Gastroesophageal sphincter (tissue), 4 donors: ENCODE measurements at regions not wholly inside any gene's neighbourhood (a gene's known extent, or its start where the extent isn't known, plus 50 kb on each side); places are given as distances from the start of the nearest gene placed in this dataset.
A peak's percentile ranks its signal among the peaks of the same experiment; 100 is the strongest.

ENCODE experiments used
- ATAC-seq: fragments of 150-250 bp; one replicate; pipeline ENCODE4 v1.9.1; 2016; ENCODE audit warnings: mild to moderate bottlenecking, moderate library complexity
- H3K27ac ChIP-seq, 4 donors: fragments of 200-600 bp; sonication (generic) in 3 of 4; 1 replicate in 3 of 4; 2 replicates in 1 of 4; pipeline ENCODE4 v1.5.1; 2016 to 2019
- H3K27me3 ChIP-seq: fragments of 200-600 bp; sonication (generic); one replicate; pipeline ENCODE4 v1.5.1; 2019
- H3K36me3 ChIP-seq, 2 donors: fragments of 200-600 bp; sonication (generic); one replicate each; pipeline ENCODE4 v1.5.1; 2019; ENCODE audit warnings: control low read depth in 1 of 2
- H3K4me1 ChIP-seq, 3 donors: fragments of 200-600 bp; sonication (generic); 1 replicate in 2 of 3; 2 replicates in 1 of 3; pipeline ENCODE4 v1.5.1; 2016 to 2019; ENCODE audit warnings: control low read depth in 2 of 3
- H3K4me3 ChIP-seq, 2 donors: fragments of 200-600 bp; sonication (generic); one replicate each; pipeline ENCODE4 v1.5.1; 2019; ENCODE audit warnings: mild to moderate bottlenecking in 1 of 2, moderate library complexity in 1 of 2
- H3K9me3 ChIP-seq, 3 donors: fragments of 200-600 bp; sonication (generic); one replicate each; pipeline ENCODE4 v1.5.1; 2017 to 2019; ENCODE audit warnings: control low read depth in 2 of 3
- EP300 ChIP-seq: sonication (generic); formaldehyde crosslinking; IDR thresholded peaks from one replicate; pipeline ENCODE4 v1.6.1; 2017; ENCODE audit warnings: antibody characterized with exemption, mild to moderate bottlenecking
- POLR2A ChIP-seq, 2 donors: fragments of 450-650 bp; IDR thresholded peaks; one replicate each; pipeline ENCODE4 v1.6.1; 2017; ENCODE audit warnings: antibody characterized with exemption in 2 of 2, mild to moderate bottlenecking in 2 of 2, moderate library complexity in 1 of 2
- POLR2AphosphoS5 ChIP-seq: sonication (generic); formaldehyde crosslinking; IDR thresholded peaks from one replicate; pipeline ENCODE4 v1.6.1; 2017; ENCODE audit warnings: antibody characterized with exemption
- WGBS, 2 donors: methylation state at CpG; one replicate each; pipeline ENCODE4 v1.1.5; 2018; ENCODE audit warnings: low coverage in 1 of 2; 5-methylcytosine and 5-hydroxymethylcytosine counted together
- TF ChIP-seq, protein P1 (sequence below), 4 experiments: fragments of 200-600 bp in 2 of 4; fragments of 450-650 bp in 2 of 4; sonication (generic) in 1 of 4; IDR thresholded peaks; one replicate each; pipeline ENCODE4 v1.5.1; 2017 to 2019; ENCODE audit warnings: antibody characterized with exemption in 4 of 4, mild to moderate bottlenecking in 2 of 4, moderate library complexity in 2 of 4

- TF ChIP-seq POLR2AphosphoS5: no peak
- TF ChIP-seq, protein P1, sequence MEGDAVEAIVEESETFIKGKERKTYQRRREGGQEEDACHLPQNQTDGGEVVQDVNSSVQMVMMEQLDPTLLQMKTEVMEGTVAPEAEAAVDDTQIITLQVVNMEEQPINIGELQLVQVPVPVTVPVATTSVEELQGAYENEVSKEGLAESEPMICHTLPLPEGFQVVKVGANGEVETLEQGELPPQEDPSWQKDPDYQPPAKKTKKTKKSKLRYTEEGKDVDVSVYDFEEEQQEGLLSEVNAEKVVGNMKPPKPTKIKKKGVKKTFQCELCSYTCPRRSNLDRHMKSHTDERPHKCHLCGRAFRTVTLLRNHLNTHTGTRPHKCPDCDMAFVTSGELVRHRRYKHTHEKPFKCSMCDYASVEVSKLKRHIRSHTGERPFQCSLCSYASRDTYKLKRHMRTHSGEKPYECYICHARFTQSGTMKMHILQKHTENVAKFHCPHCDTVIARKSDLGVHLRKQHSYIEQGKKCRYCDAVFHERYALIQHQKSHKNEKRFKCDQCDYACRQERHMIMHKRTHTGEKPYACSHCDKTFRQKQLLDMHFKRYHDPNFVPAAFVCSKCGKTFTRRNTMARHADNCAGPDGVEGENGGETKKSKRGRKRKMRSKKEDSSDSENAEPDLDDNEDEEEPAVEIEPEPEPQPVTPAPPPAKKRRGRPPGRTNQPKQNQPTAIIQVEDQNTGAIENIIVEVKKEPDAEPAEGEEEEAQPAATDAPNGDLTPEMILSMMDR (IDR thresholded peaks at IDR 0.05): no peak
- no peak for TF ChIP-seq EP300
- TF ChIP-seq POLR2A (IDR thresholded peaks at IDR 0.05): no peak
- no peak for ATAC-seq
- Histone ChIP-seq H3K27ac (peak overlapping the region in 1 of 4 donors; percentile 21), H3K4me1 (peaks cover 0 to 65% (median 4%) of the 10 kb centered on the region in 3 donors), H3K36me3 (no peaks in the 10 kb centered on the region), H3K9me3 (no peaks in the 10 kb centered on the region), H3K4me3 (no peak overlapping the region), H3K27me3 (no peaks in the 10 kb centered on the region)
- WGBS, 2 donors: 40% methylated on average over 2 of the region's 9 CpGs; no CpG with 5 or more reads in 1 of the 2 donors
Measured at GRCh38 chr5:172550996-172551395, 90.1 kb upstream of the NEURL1B start.

DNA sequence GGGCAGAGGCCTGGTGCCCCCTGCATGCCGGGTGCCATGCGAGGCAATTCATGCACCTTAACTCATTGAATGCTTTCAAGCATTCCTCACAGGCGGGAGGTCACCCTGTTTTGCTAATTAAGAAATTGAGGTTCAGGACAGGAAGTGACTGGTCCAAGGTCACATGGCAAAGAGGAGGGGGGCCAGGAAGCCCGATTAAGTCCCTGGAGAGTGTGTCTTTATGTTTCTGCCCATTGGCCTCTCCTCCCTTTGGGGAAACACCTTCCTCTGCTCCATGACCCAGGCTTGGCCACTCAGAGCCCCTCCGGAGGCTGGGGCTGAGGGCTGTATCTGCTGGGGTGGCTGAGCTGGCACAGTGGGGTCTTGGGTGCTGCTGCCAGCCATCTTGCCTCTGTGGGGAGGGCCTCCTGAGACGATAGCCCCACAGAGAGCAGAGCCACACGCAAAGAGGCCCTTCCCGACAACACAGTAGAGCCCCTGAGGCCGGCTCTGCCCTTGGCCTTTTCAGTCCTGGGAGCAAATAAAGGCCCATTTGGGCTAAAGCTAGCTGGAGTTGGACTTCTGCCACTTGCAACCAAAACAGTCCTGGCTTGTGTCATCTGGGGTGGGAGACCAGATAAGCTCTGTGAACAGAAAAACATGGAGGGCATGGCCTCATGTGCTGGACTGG is 90.8 kb upstream of the NEURL1B start:
- 33 to 72% methylated on average over 1 to 4 of the region's 9 CpGs for WGBS, 2 donors
- no peaks in the 10 kb centered on the region for H3K27me3 ChIP-seq
- peak overlapping the region in 1 of 4 donors; percentile 74 for H3K27ac ChIP-seq
- TF ChIP-seq POLR2A (IDR thresholded peaks at IDR 0.05) (no peak), POLR2AphosphoS5 (no peak)
- H3K4me3 ChIP-seq: no peak overlapping the region
- H3K4me1 ChIP-seq: peaks cover 0 to 57% (median 4%) of the 10 kb centered on the region in 3 donors
- H3K36me3 ChIP-seq: no peaks in the 10 kb centered on the region
- no peaks in the 10 kb centered on the region for H3K9me3 ChIP-seq
- ATAC-seq: no peak

GRCh38 chr5:172549696-172550095 is 91.4 kb upstream of the NEURL1B start:
- TF ChIP-seq, protein P1 (IDR thresholded peaks at IDR 0.05): no peak
- TF ChIP-seq POLR2AphosphoS5: no peak
- no peak for TF ChIP-seq EP300
- no peak for TF ChIP-seq POLR2A (IDR thresholded peaks at IDR 0.05)
- Histone ChIP-seq H3K4me3 (no peak overlapping the region), H3K36me3 (no peaks in the 10 kb centered on the region), H3K9me3 (no peaks in the 10 kb centered on the region), H3K4me1 (peaks cover 0 to 52% (median 4%) of the 10 kb centered on the region in 3 donors), H3K27me3 (no peaks in the 10 kb centered on the region), H3K27ac (peak overlapping the region in 3 of 4 donors; percentile 38 to 74 (median 51))
- WGBS, 2 donors: 68 to 78% methylated on average over 6 to 11 of the region's 13 CpGs
- ATAC-seq: no peak

DNA sequence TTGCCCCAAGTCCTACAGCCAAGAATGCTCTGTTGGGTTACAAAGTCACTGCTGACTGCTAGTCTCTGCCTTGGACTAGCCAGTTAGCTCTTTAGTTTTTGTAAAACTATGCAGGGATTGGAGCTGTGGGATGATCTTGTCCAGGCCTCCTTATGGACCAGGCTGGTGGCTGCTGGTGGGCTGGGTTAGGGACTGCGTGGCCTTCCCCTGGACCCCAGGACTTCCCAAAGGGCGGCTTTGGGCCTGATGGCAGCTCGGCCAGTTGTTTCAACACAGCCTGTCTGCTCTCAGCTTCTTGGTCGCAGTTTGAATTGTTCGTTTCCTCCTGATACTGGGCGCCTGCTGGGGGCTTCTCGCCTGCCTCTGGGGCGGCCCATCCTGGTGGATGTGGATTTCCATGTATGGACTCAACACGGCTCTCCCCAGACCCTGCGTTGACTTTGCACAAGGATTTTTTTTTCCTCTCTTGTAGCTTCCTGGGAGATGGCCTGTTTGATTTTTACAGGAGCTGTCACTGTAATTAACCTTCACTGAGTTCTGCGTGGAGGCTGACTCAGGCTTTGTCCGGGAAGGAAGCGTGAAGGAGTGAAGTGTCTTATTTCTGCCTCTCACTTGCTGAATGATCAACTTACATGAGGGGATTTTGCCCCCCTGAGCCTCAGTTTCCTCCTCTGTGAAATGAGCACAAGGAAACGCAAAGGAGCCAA is 91.9 kb upstream of the NEURL1B start:
- Histone ChIP-seq H3K4me3 (no peak overlapping the region), H3K27ac (peak overlapping the region in 3 of 4 donors; percentile 38 to 74 (median 51)), H3K36me3 (no peaks in the 10 kb centered on the region), H3K9me3 (no peaks in the 10 kb centered on the region), H3K27me3 (no peaks in the 10 kb centered on the region), H3K4me1 (peaks cover 0 to 46% (median 3%) of the 10 kb centered on the region in 3 donors)
- TF ChIP-seq POLR2A (IDR thresholded peaks at IDR 0.05) (no peak), POLR2AphosphoS5 (peak; percentile 18), EP300 (no peak)
- WGBS, 2 donors: 52 to 55% methylated on average over 8 to 9 of the region's 14 CpGs
- ATAC-seq: no peak

GRCh38 chr5:172548311-172548731 is 92.7 kb upstream of the NEURL1B start:
- H3K4me3 ChIP-seq: no peak overlapping the region
- no peaks in the 10 kb centered on the region for H3K36me3 ChIP-seq
- WGBS, 2 donors: 65 to 67% methylated on average over 3 to 4 of the region's 6 CpGs
- H3K27ac ChIP-seq: peak overlapping the region in 3 of 4 donors; percentile 9 to 74 (median 51)
- no peaks in the 10 kb centered on the region for H3K9me3 ChIP-seq
- TF ChIP-seq EP300 (no peak), POLR2AphosphoS5 (no peak), POLR2A (IDR thresholded peaks at IDR 0.05) (no peak)
- TF ChIP-seq, protein P1 (IDR thresholded peaks at IDR 0.05): no peak
- peak; percentile 24 for ATAC-seq
- H3K27me3 ChIP-seq: no peaks in the 10 kb centered on the region
- peaks cover 0 to 38% (median 0%) of the 10 kb centered on the region in 3 donors for H3K4me1 ChIP-seq
